HG02885 (cell line): ENCODE measurements at regions not wholly inside any gene's neighbourhood (a gene's known extent, or its start where the extent isn't known, plus 50 kb on each side); places are given as distances from the start of the nearest gene placed in this dataset.
"Not testable (repeated sequence)": the region's sequence is repeated elsewhere in the genome, so short reads cannot be mapped to it uniquely, and the experiment has no call there.

Experiments
- ATAC-seq: cut with Tn5 transposase; IDR thresholded peaks from one replicate; pipeline ENCODE4 v1.9.1; 2021; ENCODE audit warnings: mild to moderate bottlenecking; ENCODE audit not compliant: unreplicated experiment, poor library complexity

- no peak for ATAC-seq
Measured at GRCh38 chr9:99650187-99650874, 171.4 kb upstream of the NR4A3 start.

GRCh38 chr9:99660191-99660636 lies 161.5 kb upstream of the NR4A3 start:
- ATAC-seq: peak; percentile 92

GRCh38 chr9:99663297-99663696 lies 158.4 kb upstream of the NR4A3 start:
- ATAC-seq: no peak

GRCh38 chr9:99663856-99664255 lies 157.8 kb upstream of the NR4A3 start:
- no peak for ATAC-seq

GRCh38 chr9:99666571-99666970 lies 155.1 kb upstream of the NR4A3 start:
- ATAC-seq: no peak

- not testable (repeated sequence) for ATAC-seq
Measured at GRCh38 chr9:99670886-99671285, 150.8 kb upstream of the NR4A3 start.

- ATAC-seq: no peak
Measured at GRCh38 chr9:99677281-99677680, 144.4 kb upstream of the NR4A3 start.

GRCh38 chr9:99678566-99678965 lies 143.1 kb upstream of the NR4A3 start:
- ATAC-seq: no peak

GRCh38 chr9:99680191-99680590 lies 141.5 kb upstream of the NR4A3 start:
- ATAC-seq: no peak

GRCh38 chr9:99681113-99681512 lies 140.6 kb upstream of the NR4A3 start:
- ATAC-seq: no peak

- ATAC-seq: no peak
Measured at GRCh38 chr9:99682378-99682777, 139.3 kb upstream of the NR4A3 start.

GRCh38 chr9:99682870-99683269 lies 138.8 kb upstream of the NR4A3 start:
- ATAC-seq: no peak

GRCh38 chr9:99690573-99690972 lies 131.1 kb upstream of the NR4A3 start:
- no peak for ATAC-seq

GRCh38 chr9:99693888-99694287 lies 127.8 kb upstream of the NR4A3 start:
- no peak for ATAC-seq

GRCh38 chr9:99694393-99694792 lies 127.3 kb upstream of the NR4A3 start:
- ATAC-seq: no peak

- no peak for ATAC-seq
Measured at GRCh38 chr9:99699396-99699795, 122.3 kb upstream of the NR4A3 start.

GRCh38 chr9:99712214-99712613 lies 109.5 kb upstream of the NR4A3 start:
- ATAC-seq: no peak

- ATAC-seq: no peak
Measured at GRCh38 chr9:99713838-99714306, 107.8 kb upstream of the NR4A3 start.

- no peak for ATAC-seq
Measured at GRCh38 chr9:99718631-99719030, 103.1 kb upstream of the NR4A3 start.

- peak; percentile 83 for ATAC-seq
Measured at GRCh38 chr9:99720455-99721050, 101.1 kb upstream of the NR4A3 start.

GRCh38 chr9:99721898-99722297 lies 99.8 kb upstream of the NR4A3 start:
- no peak for ATAC-seq

- ATAC-seq: no peak
Measured at GRCh38 chr9:99722877-99723276, 98.8 kb upstream of the NR4A3 start.
